Ecto neural progenitor cell (in vitro differentiated cells): ENCODE measurements at regions not wholly inside any gene's neighbourhood (a gene's known extent, or its start where the extent isn't known, plus 50 kb on each side); places are given as distances from the start of the nearest gene placed in this dataset.
A peak's percentile ranks its signal among the peaks of the same experiment; 100 is the strongest.

Source experiments
- DNase-seq: peaks from one replicate; pipeline ENCODE4 v3.0.0-alpha.2; 2018; ENCODE audit warnings: low spot score

GRCh38 chr2:64196963-64197362, 52.7 kb upstream of the PELI1 start:
- DNase-seq: no peak

- DNase-seq: no peak
These were observed 56.9 kb upstream of the PELI1 start for GRCh38 chr2:64201151-64201550.

- no peak for DNase-seq
These were observed 58.1 kb upstream of the PELI1 start for GRCh38 chr2:64202206-64202845.

- DNase-seq: no peak
These were observed 59.1 kb upstream of the PELI1 start for GRCh38 chr2:64203131-64203857.

GRCh38 chr2:64203858-64204632, 59.8 kb upstream of the PELI1 start:
- peak; percentile 53 for DNase-seq

GRCh38 chr2:64204703-64205102, 60.5 kb upstream of the PELI1 start:
- no peak for DNase-seq

- DNase-seq: no peak
These were observed 61.2 kb upstream of the PELI1 start for GRCh38 chr2:64205415-64205814.

- no peak for DNase-seq
These were observed 63.4 kb upstream of the PELI1 start for GRCh38 chr2:64207573-64207972.

GRCh38 chr2:64210816-64211215, 66.6 kb upstream of the PELI1 start:
- DNase-seq: no peak

GRCh38 chr2:64211276-64211921, 67.2 kb upstream of the PELI1 start:
- no peak for DNase-seq

- DNase-seq: no peak
These were observed 68.1 kb upstream of the PELI1 start for GRCh38 chr2:64212346-64212745.

- no peak for DNase-seq
These were observed 68.6 kb upstream of the PELI1 start for GRCh38 chr2:64212801-64213321.

- DNase-seq: no peak
These were observed 69.5 kb upstream of the PELI1 start for GRCh38 chr2:64213532-64214275.

- no peak for DNase-seq
These were observed 70.3 kb upstream of the PELI1 start for GRCh38 chr2:64214281-64215115.

GRCh38 chr2:64217198-64217869, 73.1 kb upstream of the PELI1 start:
- no peak for DNase-seq

GRCh38 chr2:64218137-64218802, 74.0 kb upstream of the PELI1 start:
- DNase-seq: no peak

GRCh38 chr2:64219149-64219548, 74.9 kb upstream of the PELI1 start:
- no peak for DNase-seq

GRCh38 chr2:64220265-64220664, 76.0 kb upstream of the PELI1 start:
- DNase-seq: no peak

GRCh38 chr2:64220894-64221617, 76.8 kb upstream of the PELI1 start:
- no peak for DNase-seq
